ENCODE measurements at regions not wholly inside any gene's neighbourhood (a gene's known extent, or its start where the extent isn't known, plus 50 kb on each side); places are given as distances from the start of the nearest gene placed in this dataset.

- H3K4me3 ChIP-seq (ENCODE audit: low read depth, low read length), result no peak overlapping the region
- ChIA-PET CTCF (no interaction called here), POLR2A (no interaction called here)
- no peak for TF ChIP-seq CTCF (IDR thresholded peaks at IDR 0.05; ENCODE audit: insufficient read depth, low read length, missing control alignments)
- DNase-seq (ENCODE audit: low read depth, low spot score), result no peak
These were observed 766.7 kb upstream of the HS6ST1 start for GRCh38 chr2:129085386-129085785.

GRCh38 chr2:129087133-129087813 lies 768.6 kb upstream of the HS6ST1 start:
- ChIA-PET CTCF (no interaction called here), POLR2A (no interaction called here)
- no peak for TF ChIP-seq CTCF (IDR thresholded peaks at IDR 0.05; ENCODE audit: insufficient read depth, low read length, missing control alignments)
- no peak overlapping the region for H3K4me3 ChIP-seq (ENCODE audit: low read depth, low read length)
- no peak for DNase-seq (ENCODE audit: low read depth, low spot score)

GRCh38 chr2:129091620-129092019 lies 773.0 kb upstream of the HS6ST1 start:
- no peak for TF ChIP-seq CTCF (IDR thresholded peaks at IDR 0.05; ENCODE audit: insufficient read depth, low read length, missing control alignments)
- ChIA-PET POLR2A (no interaction called here), CTCF (no interaction called here)
- no peak for DNase-seq (ENCODE audit: low read depth, low spot score)
- no peak overlapping the region for H3K4me3 ChIP-seq (ENCODE audit: low read depth, low read length)

GRCh38 chr2:129092956-129093355 lies 774.3 kb upstream of the HS6ST1 start:
- TF ChIP-seq CTCF (IDR thresholded peaks at IDR 0.05; ENCODE audit: insufficient read depth, low read length, missing control alignments), result no peak
- DNase-seq (ENCODE audit: low read depth, low spot score), result no peak
- CTCF ChIA-PET, result no interaction called here
- POLR2A ChIA-PET, result no interaction called here
- no peak overlapping the region for H3K4me3 ChIP-seq (ENCODE audit: low read depth, low read length)

- ChIA-PET CTCF (no interaction called here), POLR2A (no interaction called here)
- DNase-seq (ENCODE audit: low read depth, low spot score), result no peak
These were observed 782.5 kb upstream of the HS6ST1 start for GRCh38 chr2:129101186-129101585.

More at GRCh38 chr2:129101186-129101585, 782.5 kb upstream of the HS6ST1 start:
- TF ChIP-seq CTCF (IDR thresholded peaks at IDR 0.05; ENCODE audit: insufficient read depth, low read length, missing control alignments), result no peak
- H3K4me3 ChIP-seq (ENCODE audit: low read depth, low read length), result no peak overlapping the region

Measured in AG04449 (cell line).